ENCODE measurements at regions not wholly inside any gene's neighbourhood (a gene's known extent, or its start where the extent isn't known, plus 50 kb on each side); places are given as distances from the start of the nearest gene placed in this dataset.

DNA sequence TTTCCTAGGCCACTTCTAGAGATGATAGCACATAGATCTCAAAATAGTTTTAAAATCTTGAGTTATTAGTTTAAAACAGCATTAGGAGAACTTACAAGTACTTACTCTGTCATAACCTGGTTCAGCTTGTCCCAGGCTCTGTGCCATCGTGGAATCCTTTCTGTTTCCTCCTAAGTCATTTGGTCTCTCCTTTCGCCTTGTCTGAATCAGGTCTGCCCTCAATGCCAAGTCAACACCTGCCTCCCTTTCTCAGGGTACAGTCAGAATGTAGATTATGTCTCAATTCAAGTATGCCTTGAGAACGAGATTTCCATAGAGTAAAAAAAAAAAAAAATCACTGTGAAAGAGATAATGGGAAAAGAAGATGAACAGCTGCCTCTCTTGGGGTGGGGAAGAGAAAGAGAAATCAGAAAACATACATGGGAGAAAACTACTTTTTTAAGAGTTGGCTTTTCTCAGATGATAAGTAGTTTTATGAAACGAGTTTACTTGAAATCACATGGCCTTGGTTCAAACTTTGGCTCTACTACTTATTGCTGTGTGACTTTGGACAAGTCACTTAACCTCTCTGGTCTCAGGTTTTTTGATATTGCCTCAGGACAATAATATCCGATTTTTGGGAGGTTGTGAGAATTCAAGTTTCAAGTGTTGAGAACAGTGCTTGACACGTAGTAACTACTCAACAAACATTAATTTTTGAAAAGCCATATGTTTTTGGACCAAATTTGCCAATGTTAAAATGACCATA lies 219.8 kb downstream of the SQOR start:
- Histone ChIP-seq H3K27ac (no peak overlapping the region), H3K4me3 (no peak overlapping the region)
- TF ChIP-seq, protein P1, sequence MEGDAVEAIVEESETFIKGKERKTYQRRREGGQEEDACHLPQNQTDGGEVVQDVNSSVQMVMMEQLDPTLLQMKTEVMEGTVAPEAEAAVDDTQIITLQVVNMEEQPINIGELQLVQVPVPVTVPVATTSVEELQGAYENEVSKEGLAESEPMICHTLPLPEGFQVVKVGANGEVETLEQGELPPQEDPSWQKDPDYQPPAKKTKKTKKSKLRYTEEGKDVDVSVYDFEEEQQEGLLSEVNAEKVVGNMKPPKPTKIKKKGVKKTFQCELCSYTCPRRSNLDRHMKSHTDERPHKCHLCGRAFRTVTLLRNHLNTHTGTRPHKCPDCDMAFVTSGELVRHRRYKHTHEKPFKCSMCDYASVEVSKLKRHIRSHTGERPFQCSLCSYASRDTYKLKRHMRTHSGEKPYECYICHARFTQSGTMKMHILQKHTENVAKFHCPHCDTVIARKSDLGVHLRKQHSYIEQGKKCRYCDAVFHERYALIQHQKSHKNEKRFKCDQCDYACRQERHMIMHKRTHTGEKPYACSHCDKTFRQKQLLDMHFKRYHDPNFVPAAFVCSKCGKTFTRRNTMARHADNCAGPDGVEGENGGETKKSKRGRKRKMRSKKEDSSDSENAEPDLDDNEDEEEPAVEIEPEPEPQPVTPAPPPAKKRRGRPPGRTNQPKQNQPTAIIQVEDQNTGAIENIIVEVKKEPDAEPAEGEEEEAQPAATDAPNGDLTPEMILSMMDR (IDR thresholded peaks at IDR 0.05) = no peak
- DNase-seq (ENCODE audit: low spot score) = no peak

DNA sequence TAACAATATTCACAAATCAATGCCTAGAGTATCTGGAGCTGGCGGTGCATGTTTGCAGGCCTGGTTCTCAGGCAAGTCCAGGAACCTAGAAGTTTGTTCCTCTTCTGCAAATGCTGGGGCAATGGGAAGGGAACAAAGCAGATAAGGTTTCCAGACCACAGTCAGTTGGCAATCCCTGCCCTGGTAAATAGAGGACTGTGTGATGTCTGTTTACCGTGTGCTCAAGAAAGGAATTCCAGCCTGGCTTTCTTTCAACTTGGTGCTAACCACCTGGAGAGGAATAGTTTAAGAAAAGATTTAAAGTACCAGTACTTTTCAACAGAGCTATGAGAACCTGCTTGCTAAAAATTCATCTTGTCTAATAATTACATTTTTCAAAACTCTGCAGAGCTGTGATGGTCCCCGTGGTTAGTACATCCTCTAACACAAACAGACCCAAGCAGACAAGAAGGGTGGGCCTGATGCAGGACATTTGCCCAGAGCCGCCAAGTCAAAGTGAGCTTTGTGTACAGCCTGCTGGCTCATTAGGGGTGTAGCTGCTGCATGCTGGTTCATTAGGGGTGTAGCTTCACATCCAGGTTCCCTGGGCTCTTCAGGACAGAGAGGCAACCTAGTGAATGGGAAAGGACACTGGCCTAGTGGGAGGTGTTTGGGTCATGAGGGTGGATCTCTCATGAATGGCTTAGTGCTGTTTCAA lies 220.5 kb downstream of the SQOR start:
- no peak for DNase-seq (ENCODE audit: low spot score)
- H3K27ac ChIP-seq = no peak overlapping the region
- no peak overlapping the region for H3K4me3 ChIP-seq
- TF ChIP-seq, protein P1 (IDR thresholded peaks at IDR 0.05) = no peak

DNA sequence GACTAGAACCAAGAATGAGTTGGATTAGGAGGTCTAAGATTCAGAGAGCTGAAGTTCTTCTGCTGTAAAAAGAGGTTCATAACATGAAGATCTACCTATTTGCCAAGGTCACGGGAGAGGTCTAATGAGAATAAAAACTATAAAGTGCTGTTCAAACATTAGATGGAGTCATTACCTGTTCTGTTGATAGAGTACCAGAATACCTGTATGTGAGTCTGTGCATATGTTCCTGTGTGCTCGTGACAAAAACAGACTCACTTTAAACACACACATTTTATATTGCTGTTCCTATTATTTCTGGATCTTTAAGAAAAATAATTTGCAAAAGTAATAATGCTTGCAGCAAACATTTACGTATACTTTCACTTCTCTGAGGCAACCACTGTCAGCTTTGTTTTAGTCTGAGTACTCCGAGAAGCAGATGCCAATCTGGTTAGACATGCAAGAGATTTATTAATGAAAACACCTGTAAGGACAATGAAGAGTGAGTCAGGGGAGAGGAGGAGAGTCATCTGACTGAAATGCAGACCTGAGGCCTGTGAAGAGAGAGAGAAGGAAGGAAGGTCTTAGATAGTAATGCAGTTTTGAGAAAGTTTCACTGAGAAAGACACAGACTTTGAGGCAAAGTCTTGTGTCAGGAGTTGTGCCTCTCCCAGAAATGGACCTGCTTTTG lies 221.2 kb downstream of the SQOR start:
- TF ChIP-seq, protein P1 (IDR thresholded peaks at IDR 0.05) = no peak
- Histone ChIP-seq H3K4me3 (no peak overlapping the region), H3K27ac (no peak overlapping the region)
- no peak for DNase-seq (ENCODE audit: low spot score)

DNA sequence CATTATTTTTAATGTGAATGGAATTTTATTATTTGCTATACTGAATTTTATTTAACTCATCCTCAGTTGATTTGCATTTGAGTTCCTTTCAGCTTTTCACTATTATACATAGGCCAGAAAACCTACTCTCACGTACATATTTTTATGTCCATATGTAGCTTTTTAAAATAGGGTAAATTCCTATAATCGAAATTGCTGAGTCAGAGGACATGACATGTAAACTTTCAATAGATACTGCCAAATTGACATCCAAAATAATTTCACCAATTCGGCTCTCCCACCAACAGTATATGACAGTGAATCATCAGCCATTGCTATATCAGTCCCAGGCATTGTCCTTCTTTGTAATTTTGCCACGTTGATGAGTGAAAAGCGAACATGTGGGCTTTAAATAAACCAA lies 222.5 kb downstream of the SQOR start:
- TF ChIP-seq, protein P1 (IDR thresholded peaks at IDR 0.05) = no peak
- no peak for DNase-seq (ENCODE audit: low spot score)

DNA sequence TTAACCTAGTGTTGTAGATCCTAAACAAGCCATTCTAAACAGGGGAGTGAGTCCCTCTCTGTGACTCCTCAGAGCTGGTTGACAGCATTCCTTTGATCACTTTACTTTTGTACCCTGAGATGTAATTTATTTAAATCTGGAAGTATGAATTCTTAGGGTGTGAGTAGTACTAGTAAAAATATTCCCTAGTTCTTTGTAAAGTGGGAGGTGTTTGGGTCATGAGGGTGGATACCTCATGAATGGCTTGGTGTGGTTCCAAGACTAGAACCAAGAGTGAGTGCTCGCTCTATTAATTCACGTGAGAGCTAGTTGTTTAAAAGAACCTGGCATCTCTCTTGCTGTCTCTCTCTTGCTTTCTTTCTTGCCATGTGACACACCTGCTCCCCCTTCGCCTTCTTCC lies 223.7 kb downstream of the SQOR start:
- TF ChIP-seq, protein P1 (IDR thresholded peaks at IDR 0.05) = no peak
- H3K4me3 ChIP-seq = no peak overlapping the region
- no peak for DNase-seq (ENCODE audit: low spot score)
- H3K27ac ChIP-seq = no peak overlapping the region

More for the DNA sequence above, 222.5 kb downstream of the SQOR start:
- H3K4me3 ChIP-seq = no peak overlapping the region
- no peak overlapping the region for H3K27ac ChIP-seq

DNA sequence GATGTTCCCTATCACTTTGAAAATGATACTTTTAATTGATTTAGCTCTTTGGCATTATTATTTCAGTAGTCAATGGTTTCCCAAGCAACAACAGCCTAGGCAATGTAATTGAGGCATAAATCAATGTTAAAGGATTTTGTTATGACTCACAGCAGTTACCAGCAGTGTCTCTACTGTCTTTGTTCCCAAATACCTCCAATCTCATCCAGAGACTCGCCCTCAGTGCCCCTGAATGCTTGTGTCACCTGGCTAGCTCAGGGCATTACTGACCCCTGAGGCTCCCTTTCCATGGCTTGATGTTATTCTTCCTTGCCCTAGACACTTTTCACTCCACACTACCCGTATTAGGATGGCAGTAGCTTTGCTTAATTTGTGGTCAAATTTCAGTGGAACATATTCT lies 227.2 kb downstream of the SQOR start:
- no peak overlapping the region for H3K27ac ChIP-seq
- H3K4me3 ChIP-seq = no peak overlapping the region
- TF ChIP-seq, protein P1 (IDR thresholded peaks at IDR 0.05) = no peak
- DNase-seq (ENCODE audit: low spot score) = no peak

Measured in coronary artery (tissue), 2 donors.